ENCODE measurements at regions not wholly inside any gene's neighbourhood (a gene's known extent, or its start where the extent isn't known, plus 50 kb on each side); places are given as distances from the start of the nearest gene placed in this dataset.

DNA sequence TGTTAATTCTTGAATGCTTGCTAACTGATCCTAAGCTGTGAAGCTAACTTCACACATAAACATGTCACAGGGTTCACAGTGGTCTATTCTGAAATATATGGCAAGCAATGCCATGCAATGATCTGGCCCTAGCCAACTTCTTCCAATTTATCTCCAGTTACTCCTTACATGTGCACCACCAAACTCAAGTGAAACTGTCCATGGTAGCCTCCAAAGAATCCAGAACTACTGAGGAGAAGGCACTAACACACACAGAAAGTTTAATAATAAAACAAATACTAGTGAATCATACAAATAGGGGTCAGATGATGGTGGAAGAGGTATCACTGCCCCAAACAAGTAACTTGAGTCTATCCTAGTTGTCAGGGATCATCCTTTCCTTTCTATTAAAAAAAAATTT lies 172.6 kb upstream of the RAB4A start:
- DNase-seq (ENCODE audit: low read depth in 4 of 4, low spot score in 3 of 4), result no peak

GRCh38 chr1:229098903-229099578 lies 171.9 kb upstream of the RAB4A start:
- DNase-seq (ENCODE audit: low read depth in 4 of 4, low spot score in 3 of 4), result no peak

DNA sequence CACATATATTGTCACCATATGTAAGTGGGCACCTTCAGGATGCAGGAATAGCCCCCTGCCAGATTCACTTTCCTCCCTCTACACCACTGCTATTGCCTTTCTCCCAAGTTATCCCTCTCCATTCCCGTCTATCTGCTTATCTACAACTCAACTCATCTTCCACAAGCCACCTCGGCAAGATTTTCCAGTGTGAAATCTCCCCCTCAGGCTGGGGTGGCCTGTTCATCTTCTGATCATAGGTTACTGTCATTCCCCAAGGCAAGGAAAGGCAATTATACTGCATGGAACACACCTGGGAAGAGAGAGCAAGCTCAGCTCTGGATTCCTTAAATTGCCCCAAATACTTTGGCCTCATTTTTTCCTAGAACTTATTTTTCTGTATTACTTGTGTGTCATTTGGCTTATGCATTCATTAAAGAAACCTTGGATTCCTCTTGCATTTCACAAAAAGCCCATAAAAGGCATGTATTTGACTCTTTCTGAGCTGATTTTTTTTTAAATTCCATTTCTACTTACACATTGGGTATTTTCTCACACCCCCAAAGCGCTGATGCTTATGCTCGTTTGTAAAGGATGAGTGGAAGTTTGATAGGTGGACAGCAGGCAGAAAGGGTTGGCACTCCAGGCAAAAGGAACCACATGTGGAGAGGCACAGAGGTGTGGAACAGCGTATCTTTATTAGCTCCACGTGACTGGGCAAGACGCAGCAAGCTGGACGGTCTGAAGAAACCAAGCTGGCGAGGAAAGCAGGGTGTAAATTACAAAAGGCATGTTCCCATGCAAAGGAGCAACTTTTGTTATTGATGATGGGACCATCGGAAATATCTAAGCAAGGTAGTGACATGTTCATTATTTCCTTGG lies 169.7 kb upstream of the RAB4A start:
- DNase-seq (ENCODE audit: low read depth in 4 of 4, low spot score in 3 of 4), result no peak

- DNase-seq (ENCODE audit: low read depth in 4 of 4, low spot score in 3 of 4), result no peak
Measured at GRCh38 chr1:229102741-229103391, 168.0 kb upstream of the RAB4A start.

GRCh38 chr1:229104654-229105053 lies 166.3 kb upstream of the RAB4A start:
- no peak for DNase-seq (ENCODE audit: low read depth in 4 of 4, low spot score in 3 of 4)

- DNase-seq (ENCODE audit: low read depth in 4 of 4, low spot score in 3 of 4), result no peak
Measured at GRCh38 chr1:229105109-229105508, 165.8 kb upstream of the RAB4A start.

GRCh38 chr1:229105822-229106525 lies 164.9 kb upstream of the RAB4A start:
- DNase-seq (ENCODE audit: low read depth in 4 of 4, low spot score in 3 of 4), result no peak

DNA sequence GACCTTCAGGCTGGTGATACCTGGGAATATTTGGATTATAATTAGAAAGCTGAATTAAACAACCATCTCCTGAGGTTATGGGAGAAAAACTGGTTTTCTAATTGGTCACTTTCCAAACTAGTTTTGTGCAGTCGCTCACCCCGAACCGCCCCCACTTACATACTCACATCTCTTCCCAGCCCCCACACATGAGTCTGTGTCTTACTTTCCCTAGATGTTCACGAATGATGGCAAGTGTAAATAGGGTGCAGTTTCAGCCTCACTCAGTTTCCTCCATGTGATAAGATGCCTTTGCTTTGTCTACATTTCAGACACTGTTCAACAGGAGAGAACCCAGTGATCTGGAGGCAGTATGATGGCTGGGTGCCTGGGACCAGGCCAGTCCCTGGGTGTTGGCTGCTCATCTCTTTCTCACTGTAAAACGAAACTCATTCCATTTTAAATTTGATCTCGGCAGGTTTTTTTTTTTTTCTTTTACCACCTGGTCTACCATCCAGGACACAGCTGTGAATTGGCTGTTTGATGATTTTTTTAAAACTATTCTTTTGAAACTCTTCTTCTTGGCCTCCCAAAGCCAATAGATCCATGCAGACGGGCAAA lies 164.3 kb upstream of the RAB4A start:
- no peak for DNase-seq (ENCODE audit: low read depth in 4 of 4, low spot score in 3 of 4)

GRCh38 chr1:229107304-229107815 lies 163.6 kb upstream of the RAB4A start:
- no peak for DNase-seq (ENCODE audit: low read depth in 4 of 4, low spot score in 3 of 4)

DNA sequence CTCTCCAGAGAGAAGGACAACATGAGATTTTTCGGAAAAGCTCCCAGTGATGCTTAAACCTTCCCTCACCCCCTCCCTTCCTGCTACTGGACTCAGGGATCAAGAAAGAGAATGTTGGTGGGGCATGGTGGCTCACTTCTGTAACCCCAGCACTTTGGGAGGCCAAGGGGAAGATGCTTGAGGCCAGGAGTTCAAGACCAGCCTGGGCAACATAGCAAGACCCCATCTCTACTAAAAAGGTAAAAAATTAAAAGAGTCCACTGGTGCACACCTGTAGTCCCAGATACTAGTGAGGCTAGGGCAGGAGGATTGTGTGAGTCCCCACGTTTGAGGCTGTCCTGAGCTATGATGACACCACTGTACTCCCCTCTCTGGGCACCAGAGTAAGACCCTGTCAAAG lies 162.9 kb upstream of the RAB4A start:
- DNase-seq (ENCODE audit: low read depth in 4 of 4, low spot score in 3 of 4), result no peak

DNA sequence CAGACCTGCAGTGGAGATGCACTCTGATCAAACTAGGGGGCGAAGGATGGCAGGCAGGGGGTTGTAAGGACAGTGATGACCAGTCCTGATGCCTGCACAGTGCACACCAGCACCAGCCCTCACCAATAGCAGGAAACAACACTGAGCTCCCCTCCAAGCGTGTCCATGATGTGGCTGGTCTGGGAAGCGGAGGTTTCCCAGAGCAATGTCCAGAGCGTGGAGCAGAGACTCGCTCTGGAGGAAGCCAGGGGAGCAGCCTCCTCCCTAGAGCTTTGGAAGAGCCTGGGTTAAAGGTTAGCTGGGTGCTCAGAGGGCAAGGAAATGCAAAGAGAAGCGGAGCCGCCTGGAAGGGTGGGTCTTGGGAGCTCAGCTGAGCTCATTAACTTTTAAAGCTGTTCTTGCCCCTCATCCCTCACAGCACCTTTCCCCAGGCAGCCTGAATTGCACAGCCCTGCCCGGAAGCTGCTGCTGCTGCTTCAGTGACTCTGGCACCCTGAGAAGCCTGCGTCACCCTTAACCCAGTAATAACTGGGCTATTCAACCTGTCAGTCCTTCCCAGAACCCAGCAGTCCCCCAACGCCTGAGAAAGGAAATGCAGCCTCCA lies 162.2 kb upstream of the RAB4A start:
- DNase-seq (ENCODE audit: low read depth in 4 of 4, low spot score in 3 of 4), result no peak

DNA sequence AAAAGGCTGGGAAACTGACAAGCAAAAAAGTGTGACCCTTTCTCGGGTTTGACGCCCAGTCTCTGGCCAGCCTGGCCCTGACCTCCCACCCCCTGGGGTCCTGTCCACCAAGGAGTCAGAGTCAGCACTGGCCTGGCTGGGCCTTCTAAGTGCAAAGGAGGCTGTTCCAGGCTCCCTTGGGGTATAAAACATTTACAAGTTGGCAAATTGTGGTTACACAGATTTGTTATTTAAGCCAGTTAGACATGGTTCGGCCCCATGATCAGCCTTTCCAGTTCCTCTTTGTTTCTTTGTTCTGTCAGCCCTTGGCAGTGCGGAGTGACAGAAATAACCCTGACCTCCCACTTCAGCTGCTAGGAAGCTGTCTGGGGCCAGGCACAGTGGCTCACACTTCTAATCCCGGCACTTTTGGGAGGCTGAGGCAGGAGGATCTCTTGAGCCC lies 161.6 kb upstream of the RAB4A start:
- DNase-seq (ENCODE audit: low read depth in 4 of 4, low spot score in 3 of 4), result no peak

DNA sequence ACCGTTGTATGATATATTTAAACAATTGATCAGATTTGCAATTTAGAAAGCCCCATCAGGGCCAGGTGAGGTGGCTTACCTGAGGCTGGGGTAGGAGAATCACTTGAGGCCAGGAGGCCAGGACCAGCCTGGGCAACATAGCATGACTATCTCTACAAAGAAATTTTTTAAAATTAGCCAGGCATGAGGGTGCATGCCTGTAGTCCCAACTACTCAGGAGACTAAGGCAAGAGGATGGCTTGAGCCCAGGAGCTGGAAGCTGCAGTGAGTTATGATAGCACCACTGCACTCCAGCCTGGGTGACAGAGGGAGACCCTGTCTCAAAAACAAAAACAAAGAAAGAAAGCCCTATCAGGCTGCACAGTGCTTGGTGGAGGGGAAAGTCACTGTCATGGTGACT lies 159.9 kb upstream of the RAB4A start:
- DNase-seq (ENCODE audit: low read depth in 4 of 4, low spot score in 3 of 4), result no peak

GRCh38 chr1:229111703-229112319 lies 159.1 kb upstream of the RAB4A start:
- no peak for DNase-seq (ENCODE audit: low read depth in 4 of 4, low spot score in 3 of 4)

DNA sequence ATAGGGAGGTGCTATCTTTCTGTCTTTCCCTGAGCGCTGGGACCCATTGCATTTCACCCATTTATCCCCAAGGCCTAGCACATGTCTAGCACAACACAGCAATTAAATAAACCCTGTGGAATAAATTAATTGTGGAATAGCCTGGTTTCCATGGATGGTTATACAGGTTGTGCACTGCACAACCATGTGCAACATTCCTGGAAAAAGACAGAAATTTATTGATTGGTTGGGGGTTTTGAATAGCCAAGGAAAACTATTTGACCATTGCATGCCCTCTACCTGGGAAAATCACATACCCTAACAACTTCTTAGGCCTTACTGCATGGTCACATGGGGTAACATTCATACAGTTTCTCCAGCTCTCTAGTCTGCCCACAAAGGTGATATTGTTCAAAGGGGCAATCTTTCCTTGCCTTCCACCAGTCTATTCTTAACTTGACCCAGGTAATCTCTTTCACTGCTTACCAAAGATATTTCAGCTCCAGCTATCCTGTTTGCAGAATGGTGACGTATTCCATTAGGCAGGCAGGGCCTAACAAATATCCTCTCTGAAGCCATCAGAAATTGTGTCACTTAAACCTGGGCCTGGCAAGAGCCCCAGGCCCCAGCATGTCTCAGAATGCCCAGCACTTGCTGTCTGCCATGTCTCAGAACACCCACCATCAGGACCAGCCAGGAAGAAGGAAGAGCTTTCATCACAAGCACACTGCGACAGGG lies 157.9 kb upstream of the RAB4A start:
- no peak for DNase-seq (ENCODE audit: low read depth in 4 of 4, low spot score in 3 of 4)

DNA sequence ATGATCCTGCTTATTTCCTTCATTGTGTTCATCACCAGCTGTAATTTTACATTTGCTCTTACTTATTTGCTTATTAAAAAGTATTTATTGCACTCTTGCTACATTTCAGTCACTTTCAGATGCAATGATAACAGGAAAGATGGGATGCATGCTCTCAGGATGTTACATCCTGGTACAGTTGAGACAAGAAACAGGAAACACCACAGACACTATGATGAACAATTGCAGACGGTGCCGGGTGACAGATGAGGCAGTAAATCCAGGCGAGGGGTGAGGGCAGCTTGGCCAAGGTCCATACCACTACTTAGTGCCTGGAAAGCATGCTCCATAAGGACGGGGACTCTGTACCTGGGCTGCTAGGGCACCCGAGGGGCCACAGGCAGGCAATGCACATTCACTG lies 156.6 kb upstream of the RAB4A start:
- no peak for DNase-seq (ENCODE audit: low read depth in 4 of 4, low spot score in 3 of 4)

- no peak for DNase-seq (ENCODE audit: low read depth in 4 of 4, low spot score in 3 of 4)
Measured at GRCh38 chr1:229114850-229115365, 156.0 kb upstream of the RAB4A start.

DNA sequence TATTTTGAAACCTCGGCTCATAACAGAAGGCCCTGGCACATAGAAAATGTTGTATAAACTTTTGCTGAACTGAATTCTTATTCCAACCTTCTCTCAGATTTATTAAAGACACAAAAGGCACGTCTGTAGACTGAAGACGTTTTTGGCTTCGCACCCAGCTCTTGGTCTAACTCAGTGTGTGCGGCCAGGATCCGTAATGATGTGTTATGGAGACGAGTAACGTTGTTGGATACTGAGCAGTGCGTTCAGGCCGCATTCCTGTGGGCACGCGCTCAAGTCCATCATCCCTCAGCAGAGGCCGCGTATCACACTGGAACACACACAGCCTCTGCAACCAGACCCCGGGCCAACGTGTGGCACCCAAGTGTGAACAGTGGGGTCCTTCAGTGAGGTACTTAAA lies 154.8 kb upstream of the RAB4A start:
- DNase-seq (ENCODE audit: low read depth in 4 of 4, low spot score in 3 of 4), result no peak

All from right renal pelvis (tissue), 4 donors.